H1 (cell line): ENCODE measurements at regions not wholly inside any gene's neighbourhood (a gene's known extent, or its start where the extent isn't known, plus 50 kb on each side); places are given as distances from the start of the nearest gene placed in this dataset.

Experiments used
- CTCF ChIA-PET: fragments of 300-600 bp; sonication (Branson Sonifier 250); formaldehyde crosslinking; loops from one replicate; lab custom pipeline; 2021; ENCODE audit not compliant: partially characterized antibody; lab: Charles Lee
- POLR2A ChIA-PET: fragments of 300-600 bp; sonication (Branson Sonifier 250); formaldehyde crosslinking; loops from one replicate; lab custom pipeline; 2021; ENCODE audit warnings: inconsistent platforms; ENCODE audit not compliant: partially characterized antibody; lab: Charles Lee
- DNase-seq, 2 experiments: peaks; one replicate each; pipeline versions ENCODE4 v3.0.0 to v3.0.0-alpha.2; 2010 to 2022; ENCODE audit warnings: low spot score in 2 of 2, low read depth in 1 of 2, mixed read lengths in 1 of 2
- FAIRE-seq: peaks from 2 replicates; lab custom pipeline; 2011; peaks lifted over from hg19 to GRCh38; lab: Jason Lieb, UNC
- H2AFZ ChIP-seq: 2 replicates; pipeline ENCODE4 v1.8.1; 2012; ENCODE audit warnings: low read length, inconsistent platforms
- H2AK5ac ChIP-seq: 2 replicates; pipeline ENCODE4 v1.6.1; 2013; ENCODE audit warnings: low read depth, low read length
- H2BK120ac ChIP-seq: replicated peaks from 2 replicates; pipeline ENCODE3; 2013; ENCODE audit warnings: low read depth, low read length, inconsistent platforms
- H2BK12ac ChIP-seq: 2 replicates; pipeline ENCODE4 v1.6.1; 2013; ENCODE audit warnings: low read depth, low read length
- H2BK15ac ChIP-seq: 2 replicates; pipeline ENCODE4 v1.6.1; 2013; ENCODE audit warnings: low read length
- H2BK20ac ChIP-seq: 2 replicates; pipeline ENCODE4 v1.6.1; 2013; ENCODE audit warnings: low read length
- H2BK5ac ChIP-seq: 2 replicates; pipeline ENCODE4 v1.6.1; 2013; ENCODE audit warnings: low read depth, low read length
- H3K14ac ChIP-seq: 2 replicates; pipeline ENCODE4 v1.6.1; 2013; ENCODE audit warnings: inconsistent platforms; ENCODE audit not compliant: insufficient read length
- H3K18ac ChIP-seq: 2 replicates; pipeline ENCODE4 v1.6.1; 2013; ENCODE audit warnings: low read length; ENCODE audit errors: extremely low read depth
- H3K23ac ChIP-seq: 2 replicates; pipeline ENCODE4 v1.6.1; 2013; ENCODE audit warnings: inconsistent platforms; ENCODE audit not compliant: insufficient read length
- H3K23me2 ChIP-seq: 2 replicates; pipeline ENCODE4 v1.6.1; 2013; ENCODE audit warnings: low read depth, low read length
- H3K27ac ChIP-seq: 2 replicates; pipeline ENCODE4 v1.6.1; 2011; ENCODE audit warnings: low read depth, low read length, inconsistent platforms
- H3K27me3 ChIP-seq, 4 experiments: replicated peaks in 1 of 4; 1 replicate in 1 of 4; 2 replicates in 3 of 4; pipeline versions ENCODE4 v1.6.1 to v1.8.1; 2011 to 2013; ENCODE audit warnings: low read length in 3 of 4, mild to moderate bottlenecking in 3 of 4, inconsistent platforms in 2 of 4, mixed read lengths in 2 of 4, moderate library complexity in 1 of 4; ENCODE audit not compliant: control insufficient read depth in 3 of 4, insufficient read depth in 3 of 4; ENCODE audit errors: extremely low read depth in 1 of 4
- H3K36me3 ChIP-seq, 4 experiments: 2 replicates each; pipeline versions ENCODE4 v1.6.1 to v1.8.1; 2011 to 2013; ENCODE audit warnings: mild to moderate bottlenecking in 4 of 4, low read length in 3 of 4, moderate library complexity in 2 of 4, control low read depth in 1 of 4, inconsistent platforms in 1 of 4; ENCODE audit not compliant: insufficient read depth in 4 of 4, control insufficient read depth in 2 of 4
- H3K4ac ChIP-seq: replicated peaks from 2 replicates; pipeline ENCODE3; 2013; ENCODE audit warnings: low read length, low read depth, mixed read lengths, inconsistent platforms; ENCODE audit not compliant: insufficient read length
- H3K4me1 ChIP-seq, 4 experiments: replicated peaks in 1 of 4; 1 replicate in 1 of 4; 2 replicates in 3 of 4; pipeline versions ENCODE4 v1.6.1 to v1.8.1; 2011 to 2013; ENCODE audit warnings: low read length in 3 of 4, inconsistent platforms in 2 of 4, mixed read lengths in 1 of 4; ENCODE audit not compliant: insufficient read depth in 4 of 4, control insufficient read depth in 3 of 4
- H3K4me2 ChIP-seq, 2 experiments: 2 replicates each; pipeline versions ENCODE4 v1.6.1 to v1.8.1; 2011 to 2013; ENCODE audit warnings: low read depth in 2 of 2, low read length in 2 of 2, control low read depth in 1 of 2, inconsistent platforms in 1 of 2, mild to moderate bottlenecking in 1 of 2; ENCODE audit not compliant: insufficient read depth in 1 of 2
- H3K4me3 ChIP-seq, 4 experiments: fragments of 200-600, 300-600 bp in 1 of 4; sonication (generic), shearing (Covaris generic), sonication (Bioruptor Twin) in 1 of 4; 2 replicates each; pipeline versions ENCODE4 v1.5.1 to v1.8.1; 2011 to 2016; ENCODE audit warnings: low read length in 4 of 4, low read depth in 3 of 4, control low read depth in 2 of 4, inconsistent platforms in 2 of 4, mild to moderate bottlenecking in 2 of 4, mixed read lengths in 1 of 4, moderate library complexity in 1 of 4; ENCODE audit not compliant: insufficient read depth in 2 of 4; ENCODE audit errors: extremely low read depth in 1 of 4
- H3K56ac ChIP-seq: replicated peaks from 2 replicates; pipeline ENCODE3; 2013; ENCODE audit warnings: low read depth, mild to moderate bottlenecking, mixed read lengths, low read length, inconsistent platforms; ENCODE audit not compliant: insufficient read length
- H3K79me1 ChIP-seq: 2 replicates; pipeline ENCODE4 v1.6.1; 2013; ENCODE audit warnings: low read depth, low read length, control low read depth
- H3K79me2 ChIP-seq, 2 experiments: 2 replicates each; pipeline versions ENCODE4 v1.6.1 to v1.8.1; 2012 to 2013; ENCODE audit warnings: low read length in 2 of 2, mild to moderate bottlenecking in 2 of 2, inconsistent platforms in 1 of 2; ENCODE audit not compliant: insufficient read depth in 2 of 2, control insufficient read depth in 1 of 2
- H3K9ac ChIP-seq, 4 experiments: replicated peaks in 1 of 4; 1 replicate in 1 of 4; 2 replicates in 3 of 4; pipeline versions ENCODE4 v1.6.1 to v1.8.1; 2011 to 2013; ENCODE audit warnings: low read depth in 3 of 4, low read length in 3 of 4, control low read depth in 2 of 4, mild to moderate bottlenecking in 2 of 4, moderate library complexity in 2 of 4, inconsistent platforms in 1 of 4; ENCODE audit errors: extremely low read depth in 1 of 4
- H3K9me3 ChIP-seq, 2 experiments: 2 replicates each; pipeline versions ENCODE4 v1.6.1 to v1.8.1; 2012 to 2013; ENCODE audit warnings: mild to moderate bottlenecking in 2 of 2, moderate library complexity in 2 of 2, control low read depth in 1 of 2, inconsistent platforms in 1 of 2, low read depth in 1 of 2, low read length in 1 of 2, mixed read lengths in 1 of 2; ENCODE audit not compliant: insufficient read depth in 2 of 2
- H4K20me1 ChIP-seq, 2 experiments: replicated peaks in 1 of 2; 2 replicates each; pipeline versions ENCODE3 to v1.8.1; 2011 to 2013; ENCODE audit warnings: inconsistent platforms in 2 of 2, low read length in 2 of 2, mild to moderate bottlenecking in 1 of 2; ENCODE audit not compliant: insufficient read depth in 2 of 2, control insufficient read depth in 1 of 2
- H4K5ac ChIP-seq: 2 replicates; pipeline ENCODE4 v1.6.1; 2013; ENCODE audit warnings: low read length, low read depth, mixed read lengths, inconsistent platforms; ENCODE audit not compliant: insufficient read length
- H4K8ac ChIP-seq: 2 replicates; pipeline ENCODE4 v1.8.0; 2013; ENCODE audit warnings: mild to moderate bottlenecking, moderate library complexity, low read length, inconsistent platforms; ENCODE audit not compliant: insufficient read depth; ENCODE audit errors: extremely low read depth
- H4K91ac ChIP-seq: replicated peaks from 2 replicates; pipeline ENCODE3; 2013; ENCODE audit warnings: low read length, mixed read lengths, inconsistent platforms; ENCODE audit not compliant: insufficient read length
- ASH2L ChIP-seq: fragments of 200-600, 300-600 bp; sonication (generic); IDR thresholded peaks from one replicate; pipeline ENCODE4 v1.7.1; 2017; ENCODE audit warnings: low read length
- BACH1 ChIP-seq: IDR thresholded peaks from 2 replicates; pipeline ENCODE4 v1.6.1; 2012; ENCODE audit warnings: low read length, improper control_type of control experiment
- CTBP2 ChIP-seq: IDR thresholded peaks from 2 replicates; pipeline ENCODE4 v1.7.0; 2011; ENCODE audit warnings: borderline replicate concordance, mild to moderate bottlenecking, moderate library complexity, mixed read lengths, low read length; ENCODE audit not compliant: insufficient read depth, insufficient read length
- EGR1 ChIP-seq: IDR thresholded peaks from 2 replicates; pipeline ENCODE4 v1.6.1; 2011; ENCODE audit warnings: low read depth, low read length, borderline replicate concordance
- NANOG ChIP-seq: IDR thresholded peaks from 2 replicates; pipeline ENCODE4 v1.6.1; 2011; ENCODE audit warnings: low read length, low read depth, mild to moderate bottlenecking, inconsistent platforms; ENCODE audit not compliant: insufficient read depth, poor library complexity, severe bottlenecking
- POLR2AphosphoS5 ChIP-seq: IDR thresholded peaks from 2 replicates; pipeline ENCODE4 v1.6.1; 2011; ENCODE audit warnings: low read depth, low read length
- RFX5 ChIP-seq: IDR thresholded peaks from 2 replicates; pipeline ENCODE4 v1.6.1; 2011; ENCODE audit warnings: low read depth, low read length, improper control_type of control experiment, borderline replicate concordance
- SIX5 ChIP-seq: IDR thresholded peaks from 2 replicates; pipeline ENCODE4 v1.6.1; 2011; ENCODE audit warnings: mild to moderate bottlenecking, low read depth, low read length
- TAF7 ChIP-seq: optimal IDR thresholded peaks from 2 replicates; pipeline ENCODE3; 2011; ENCODE audit warnings: low read depth, mild to moderate bottlenecking, inconsistent platforms, low read length, moderate library complexity, borderline replicate concordance
- TCF12 ChIP-seq: IDR thresholded peaks from 2 replicates; pipeline ENCODE4 v1.6.1; 2011; ENCODE audit warnings: low read depth, mild to moderate bottlenecking, low read length
- USF2 ChIP-seq: IDR thresholded peaks from 2 replicates; pipeline ENCODE4 v1.6.1; 2011; ENCODE audit warnings: low read length, improper control_type of control experiment
- WGBS, 2 experiments: shearing (Covaris generic) in 1 of 2; methylation state at CpG; one replicate each; pipeline versions ENCODE4 v1.1.6 to v1.1.7; 2013 to 2015; ENCODE audit warnings: low lambda C conversion rate in 2 of 2, mixed read lengths in 2 of 2, inconsistent platforms in 1 of 2, low coverage in 1 of 2, missing lambda C conversion rate in 1 of 2; ENCODE audit not compliant: insufficient replicate concordance in 2 of 2, insufficient coverage in 1 of 2, insufficient read length in 1 of 2; ENCODE audit errors: extremely low coverage in 1 of 2, missing lambda C conversion rate in 1 of 2; 5-methylcytosine and 5-hydroxymethylcytosine counted together

GRCh38 chr5:116864157-116864837, 289.7 kb upstream of the SEMA6A start:
- H2AK5ac ChIP-seq = no peak overlapping the region
- FAIRE-seq = peak; percentile 100
- no peaks in the 10 kb centered on the region for H4K20me1 ChIP-seq
- WGBS, 2 experiments = 1% methylated on average over 9 of the region's 9 CpGs; no CpG with 5 or more reads in 1 of the 2 experiments
- no peaks in the 10 kb centered on the region for H3K27me3 ChIP-seq
- peak overlapping the region in 1 of 4 experiments; percentile 15; a peak in 2 of 8 replicates for H3K4me3 ChIP-seq
- H2BK5ac ChIP-seq = peak overlapping the region; percentile 92
- H3K9ac ChIP-seq = no peak overlapping the region
- H3K14ac ChIP-seq = no peak overlapping the region
- H3K4me2 ChIP-seq = peak overlapping the region; percentile 29 to 49
- H2BK20ac ChIP-seq = no peak overlapping the region
- peaks cover 8 to 30% (median 18%) of the 10 kb centered on the region in 4 experiments for H3K4me1 ChIP-seq
- H3K4ac ChIP-seq = no peak overlapping the region
- H3K27ac ChIP-seq = peak overlapping the region; percentile 78; the same call in 1 of the 2 replicates
- no peaks in the 10 kb centered on the region; the same call in 1 of the 2 replicates for H3K23me2 ChIP-seq
- ChIA-PET POLR2A (interaction anchor here (0.6 to 2.6 kb wide), 7 partner anchors 10 to 305 kb away, joined by 3 to 19 read pairs (median 4); partner anchors contain the start of gene SEMA6A), CTCF (interaction anchor here (0.6 to 1.9 kb wide), 8 partner anchors 13 to 291 kb away, joined by 3 to 6 read pairs (median 4); partner anchors contain the start of gene SEMA6A)
- no peak overlapping the region for H2AFZ ChIP-seq
- peak overlapping the region; percentile 70 for H2BK120ac ChIP-seq
- H2BK15ac ChIP-seq = no peak overlapping the region; the same call in 1 of the 2 replicates
- H2BK12ac ChIP-seq = peak overlapping the region; percentile 76
- DNase-seq = peak; percentile 64 to 91
- peak overlapping the region; percentile 96 for H4K91ac ChIP-seq
- peak overlapping the region; percentile 18 for H3K56ac ChIP-seq
- H4K8ac ChIP-seq = 0 out of 2 replicates have a peak overlapping the region, but pooled peaks have one; percentile 20
- H3K9me3 ChIP-seq = no peaks in the 10 kb centered on the region
- peak overlapping the region; percentile 95 for H4K5ac ChIP-seq
- H3K18ac ChIP-seq = peak overlapping the region; percentile 85
- H3K79me2 ChIP-seq = no peaks in the 10 kb centered on the region
- no peak overlapping the region for H3K23ac ChIP-seq
- H3K36me3 ChIP-seq = no peaks in the 10 kb centered on the region
- no peaks in the 10 kb centered on the region for H3K79me1 ChIP-seq
- peak; percentile 75; the same call in 1 of the 2 replicates for TF ChIP-seq TCF12
- no peak for TF ChIP-seq EGR1
- peak; percentile 39 for TF ChIP-seq TAF7
- TF ChIP-seq BACH1 = no peak
- no peak for TF ChIP-seq RFX5
- peak; percentile 64 for TF ChIP-seq NANOG
- TF ChIP-seq CTBP2 = no peak
- TF ChIP-seq SIX5 = no peak
- peak; percentile 46 for TF ChIP-seq ASH2L
- TF ChIP-seq USF2 = no peak
- no peak for TF ChIP-seq POLR2AphosphoS5
